ENCODE measurements at regions not wholly inside any gene's neighbourhood (a gene's known extent, or its start where the extent isn't known, plus 50 kb on each side); places are given as distances from the start of the nearest gene placed in this dataset.

DNA sequence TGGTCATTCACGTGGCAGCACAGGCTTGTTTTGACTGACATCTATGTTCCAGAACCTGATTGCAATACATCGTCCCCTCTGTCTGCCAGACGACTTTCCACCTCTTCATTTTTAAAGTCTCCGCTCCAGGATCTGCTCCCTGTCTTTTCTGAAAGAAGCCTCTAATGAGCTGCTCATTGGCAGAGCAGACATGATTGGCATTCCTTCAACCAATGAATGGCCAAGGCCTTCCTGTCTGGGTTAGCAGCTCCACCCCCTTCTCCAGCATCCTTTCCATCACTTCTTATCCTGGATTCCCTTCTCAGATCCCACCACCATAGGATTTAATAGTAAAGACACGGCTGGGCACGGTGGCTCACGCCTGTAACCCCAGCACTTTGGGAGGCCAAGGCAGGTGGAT, 202.7 kb upstream of the KLF3 start:
- intact Hi-C loops (cut with DNase I; ENCODE audit: low total_unique reads), result no loop called here
- TF ChIP-seq, protein P1, sequence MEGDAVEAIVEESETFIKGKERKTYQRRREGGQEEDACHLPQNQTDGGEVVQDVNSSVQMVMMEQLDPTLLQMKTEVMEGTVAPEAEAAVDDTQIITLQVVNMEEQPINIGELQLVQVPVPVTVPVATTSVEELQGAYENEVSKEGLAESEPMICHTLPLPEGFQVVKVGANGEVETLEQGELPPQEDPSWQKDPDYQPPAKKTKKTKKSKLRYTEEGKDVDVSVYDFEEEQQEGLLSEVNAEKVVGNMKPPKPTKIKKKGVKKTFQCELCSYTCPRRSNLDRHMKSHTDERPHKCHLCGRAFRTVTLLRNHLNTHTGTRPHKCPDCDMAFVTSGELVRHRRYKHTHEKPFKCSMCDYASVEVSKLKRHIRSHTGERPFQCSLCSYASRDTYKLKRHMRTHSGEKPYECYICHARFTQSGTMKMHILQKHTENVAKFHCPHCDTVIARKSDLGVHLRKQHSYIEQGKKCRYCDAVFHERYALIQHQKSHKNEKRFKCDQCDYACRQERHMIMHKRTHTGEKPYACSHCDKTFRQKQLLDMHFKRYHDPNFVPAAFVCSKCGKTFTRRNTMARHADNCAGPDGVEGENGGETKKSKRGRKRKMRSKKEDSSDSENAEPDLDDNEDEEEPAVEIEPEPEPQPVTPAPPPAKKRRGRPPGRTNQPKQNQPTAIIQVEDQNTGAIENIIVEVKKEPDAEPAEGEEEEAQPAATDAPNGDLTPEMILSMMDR (IDR thresholded peaks at IDR 0.05), result no peak
- no peak for TF ChIP-seq POLR2A (IDR thresholded peaks at IDR 0.05)

DNA sequence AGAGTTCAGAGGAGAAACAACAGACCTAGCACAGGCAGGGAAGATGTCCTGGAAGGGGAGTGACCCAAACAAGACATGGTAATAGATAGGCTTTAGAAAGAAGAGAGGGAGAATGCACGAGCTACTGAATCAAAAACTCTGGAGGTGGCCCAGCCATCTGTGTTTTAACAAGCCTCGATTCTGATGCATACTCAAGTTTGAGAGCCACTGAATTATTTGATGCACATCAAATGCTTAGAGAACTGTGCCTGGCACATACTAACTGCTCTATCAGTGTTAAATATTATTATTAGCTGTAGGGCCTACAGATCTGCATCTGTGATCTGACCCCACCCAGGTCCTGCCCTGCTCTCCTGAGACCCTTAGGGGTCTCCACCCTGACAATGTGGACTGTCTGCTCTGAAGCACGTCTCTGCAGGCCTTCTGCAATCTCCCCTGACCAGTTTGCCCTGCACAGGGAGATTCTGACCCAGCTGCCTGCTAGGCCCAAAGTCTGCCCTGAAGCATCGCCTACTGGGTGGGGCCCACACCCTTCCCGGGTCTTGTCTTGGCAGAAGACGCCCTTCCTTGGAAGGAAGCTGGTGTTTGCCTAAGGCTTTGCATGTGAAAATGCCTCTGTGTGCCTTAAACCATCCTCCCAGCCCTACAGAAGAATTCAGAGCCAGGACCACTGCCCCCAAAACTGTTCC, 201.5 kb upstream of the KLF3 start:
- no peak overlapping the region for H3K4me3 ChIP-seq (ENCODE audit: low read depth, poor library complexity, severe bottlenecking)
- no peak for TF ChIP-seq POLR2A (IDR thresholded peaks at IDR 0.05)
- TF ChIP-seq, protein P1 (IDR thresholded peaks at IDR 0.05), result no peak
- DNase-seq (ENCODE audit: low spot score in 2 of 2), result no peak
- intact Hi-C loops (cut with DNase I; ENCODE audit: low total_unique reads), result no loop called here
- 31 to 42% methylated on average over 6 of the region's 6 CpGs for WGBS, 2 donors

More for the DNA sequence above, 202.7 kb upstream of the KLF3 start:
- WGBS, 2 donors, result 89 to 96% methylated on average over 7 of the region's 7 CpGs
- H3K4me3 ChIP-seq (ENCODE audit: low read depth, poor library complexity, severe bottlenecking), result no peak overlapping the region
- no peak for DNase-seq (ENCODE audit: low spot score in 2 of 2)

DNA sequence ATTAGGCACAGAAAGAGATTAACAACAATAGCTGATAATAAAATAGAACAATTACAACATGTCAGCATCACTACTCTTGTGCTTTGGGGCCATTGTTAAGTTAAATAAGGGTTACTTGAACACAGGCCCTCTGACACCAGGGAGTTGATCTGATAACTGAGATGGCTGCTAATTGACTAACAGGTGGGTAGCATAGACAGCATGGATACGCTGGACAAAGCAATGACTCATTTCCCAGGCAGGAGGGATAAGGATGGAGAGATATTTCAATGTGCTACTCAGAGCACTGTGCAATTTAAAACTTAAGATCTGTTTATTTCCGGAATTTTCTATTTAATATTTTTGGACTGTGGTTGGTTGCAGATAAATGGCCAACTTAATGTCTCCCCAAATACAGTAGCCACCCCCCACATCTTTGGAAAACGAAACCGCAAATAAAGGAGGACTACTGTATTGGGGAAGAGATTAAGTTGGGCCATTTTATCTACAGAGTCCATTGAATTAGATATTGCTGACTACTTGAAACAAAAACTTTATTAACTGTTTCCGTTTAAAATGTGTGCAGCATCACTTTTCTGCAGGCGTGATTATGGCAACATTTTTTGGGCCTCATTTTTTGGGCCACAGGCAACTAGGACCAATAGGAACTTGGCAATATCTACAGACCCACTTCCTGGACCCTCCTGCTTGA, 200.6 kb upstream of the KLF3 start:
- no peak for TF ChIP-seq POLR2A (IDR thresholded peaks at IDR 0.05)
- TF ChIP-seq, protein P1 (IDR thresholded peaks at IDR 0.05), result no peak
- DNase-seq (ENCODE audit: low spot score in 2 of 2), result no peak
- H3K4me3 ChIP-seq (ENCODE audit: low read depth, poor library complexity, severe bottlenecking), result no peak overlapping the region
- WGBS, 2 donors, result 86 to 88% methylated on average over 6 of the region's 6 CpGs
- intact Hi-C loops (cut with DNase I; ENCODE audit: low total_unique reads), result no loop called here

DNA sequence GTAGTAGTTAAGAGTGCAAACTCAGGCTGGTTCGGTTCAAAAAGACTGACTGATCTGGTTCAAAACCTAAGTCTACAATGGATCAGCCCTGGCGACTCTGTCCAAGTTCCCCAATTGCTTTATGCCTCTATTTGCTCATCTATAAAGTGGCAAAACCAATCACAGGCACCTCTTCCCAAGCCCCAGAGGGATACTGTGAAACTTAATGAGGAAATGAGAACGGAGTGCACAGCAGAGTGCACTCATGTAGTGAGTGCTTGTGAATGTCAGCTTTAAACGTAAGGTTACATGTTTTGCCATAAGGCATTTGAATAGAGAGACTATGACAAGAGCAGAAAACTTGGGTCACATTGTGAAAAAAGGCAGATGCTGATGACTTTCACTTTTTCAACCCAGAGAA, 199.7 kb upstream of the KLF3 start:
- WGBS, 2 donors, result 82 to 84% methylated on average over 4 of the region's 4 CpGs
- TF ChIP-seq, protein P1 (IDR thresholded peaks at IDR 0.05), result no peak
- TF ChIP-seq POLR2A (IDR thresholded peaks at IDR 0.05), result no peak
- H3K4me3 ChIP-seq (ENCODE audit: low read depth, poor library complexity, severe bottlenecking), result no peak overlapping the region
- intact Hi-C loops (cut with DNase I; ENCODE audit: low total_unique reads), result no loop called here
- no peak for DNase-seq (ENCODE audit: low spot score in 2 of 2)

DNA sequence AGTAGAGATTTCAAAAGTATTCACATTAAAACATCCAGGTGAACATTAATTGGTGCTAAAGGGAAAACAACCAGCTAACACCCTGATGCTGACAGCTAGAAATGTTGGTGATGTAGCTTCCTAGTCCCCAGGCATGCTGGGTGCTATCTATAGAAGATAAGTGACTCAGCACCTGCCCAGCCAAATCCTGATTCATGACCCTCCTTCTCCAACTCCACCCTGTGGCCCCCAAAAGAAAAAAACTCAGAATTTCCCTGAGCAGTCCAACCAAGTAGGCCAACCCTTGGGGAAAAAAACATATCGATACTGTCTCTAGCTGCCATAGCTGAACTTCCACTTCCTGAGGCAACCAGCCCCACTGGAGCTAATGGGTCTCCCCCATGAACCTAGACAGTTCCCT, 197.6 kb upstream of the KLF3 start:
- TF ChIP-seq POLR2A (IDR thresholded peaks at IDR 0.05), result no peak
- H3K4me3 ChIP-seq (ENCODE audit: low read depth, poor library complexity, severe bottlenecking), result no peak overlapping the region
- intact Hi-C loops (cut with DNase I; ENCODE audit: low total_unique reads), result loop anchor here (5.0 kb wide), 1 partner anchor 96 kb away; no protein-coding TSS in a partner anchor
- 36 to 53% methylated on average over 1 of the region's 1 CpG for WGBS, 2 donors
- no peak for DNase-seq (ENCODE audit: low spot score in 2 of 2)

DNA sequence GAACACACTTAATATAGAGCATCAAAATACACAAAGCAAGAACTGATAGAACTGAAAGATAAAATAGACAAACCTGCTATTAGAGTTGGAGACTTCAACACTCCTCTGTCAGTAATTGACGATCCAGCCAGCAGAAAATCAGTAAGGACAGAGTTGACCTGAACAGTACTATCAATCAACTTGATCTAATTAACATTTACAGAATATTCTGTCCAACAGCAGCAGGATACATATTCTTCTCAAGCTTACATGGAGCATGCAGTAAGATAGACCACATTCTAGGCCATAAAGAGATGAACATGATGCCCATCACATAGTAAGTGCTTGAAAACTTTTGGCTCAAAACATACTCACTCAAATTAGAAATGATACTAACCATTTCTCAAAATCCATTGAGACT, 196.7 kb upstream of the KLF3 start:
- DNase-seq (ENCODE audit: low spot score in 2 of 2), result no peak
- WGBS, 2 donors, result 90 to 97% methylated on average over 1 of the region's 1 CpG
- no peak for TF ChIP-seq POLR2A (IDR thresholded peaks at IDR 0.05)
- TF ChIP-seq, protein P1 (IDR thresholded peaks at IDR 0.05), result no peak
- intact Hi-C loops (cut with DNase I; ENCODE audit: low total_unique reads), result loop anchor here (5.0 kb wide), 1 partner anchor 95 kb away; no protein-coding TSS in a partner anchor
- H3K4me3 ChIP-seq (ENCODE audit: low read depth, poor library complexity, severe bottlenecking), result no peak overlapping the region
